ENCODE measurements at regions not wholly inside any gene's neighbourhood (a gene's known extent, or its start where the extent isn't known, plus 50 kb on each side); places are given as distances from the start of the nearest gene placed in this dataset.

DNA sequence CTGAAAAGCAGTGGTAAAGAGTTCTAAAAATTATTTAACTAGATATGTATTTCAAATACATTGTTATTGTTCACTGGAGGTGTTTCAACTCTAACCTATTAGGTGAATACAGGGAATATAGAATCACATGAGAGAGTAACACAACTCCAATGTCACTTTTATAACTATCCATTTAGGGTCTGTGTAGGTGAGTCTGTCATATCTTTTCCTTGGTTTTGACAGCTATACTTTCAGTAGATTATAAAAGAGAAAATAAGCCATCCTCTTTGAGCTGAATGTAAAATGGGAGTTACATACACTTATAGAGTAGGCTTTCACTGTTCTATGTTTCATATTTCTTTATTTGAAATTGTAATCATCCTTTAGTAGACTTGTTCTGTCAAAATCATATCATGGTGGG, 2321.0 kb downstream of the PCDH9 start:
- no peak overlapping the region for H2AFZ ChIP-seq (ENCODE audit: control insufficient read depth, low read depth, low read length)
- H3K9ac ChIP-seq (ENCODE audit: control insufficient read depth, insufficient read depth, low read length), result no peak overlapping the region
- DNase-seq (ENCODE audit: low read depth, low spot score) (no peak), ATAC-seq (no peak), FAIRE-seq (no peak)
- RAD21 ChIA-PET (ENCODE audit: unreplicated experiment), result no interaction called here
- BruUV-seq (replicated peaks), result no TSS peak
- no peaks in the 10 kb centered on the region for H3K36me3 ChIP-seq (ENCODE audit: control insufficient read depth in 2 of 2, insufficient read depth in 2 of 2, low read length in 1 of 2)
- TF ChIP-seq ZNF384 (IDR thresholded peaks at IDR 0.05; ENCODE audit: borderline replicate concordance, low read depth, low read length) (no peak), IKZF2 (IDR thresholded peaks at IDR 0.05) (no peak), SKIL (IDR thresholded peaks at IDR 0.05; ENCODE audit: low read depth, poor library complexity, severe bottlenecking) (no peak), RFX5 (IDR thresholded peaks at IDR 0.05; ENCODE audit: low read depth, low read length) (no peak), ZNF592 (IDR thresholded peaks at IDR 0.05) (no peak), NR2F1 (conservative IDR thresholded peaks at IDR 0.05) (no peak), HDGF (IDR thresholded peaks at IDR 0.05) (no peak), HDAC2 (IDR thresholded peaks at IDR 0.05) (no peak), YY1 (IDR thresholded peaks at IDR 0.05; ENCODE audit: low read depth, low read length) (no peak), ZNF274 (IDR thresholded peaks at IDR 0.05; ENCODE audit: insufficient read depth, insufficient read length) (no peak), TAF1 (IDR thresholded peaks at IDR 0.05; ENCODE audit: borderline replicate concordance, low read depth, low read length) (no peak), POU2F2 (IDR thresholded peaks at IDR 0.05; ENCODE audit: borderline replicate concordance, low read depth, low read length) (no peak), ZNF622 (IDR thresholded peaks at IDR 0.05) (no peak)
- TF ChIP-seq, protein P1, sequence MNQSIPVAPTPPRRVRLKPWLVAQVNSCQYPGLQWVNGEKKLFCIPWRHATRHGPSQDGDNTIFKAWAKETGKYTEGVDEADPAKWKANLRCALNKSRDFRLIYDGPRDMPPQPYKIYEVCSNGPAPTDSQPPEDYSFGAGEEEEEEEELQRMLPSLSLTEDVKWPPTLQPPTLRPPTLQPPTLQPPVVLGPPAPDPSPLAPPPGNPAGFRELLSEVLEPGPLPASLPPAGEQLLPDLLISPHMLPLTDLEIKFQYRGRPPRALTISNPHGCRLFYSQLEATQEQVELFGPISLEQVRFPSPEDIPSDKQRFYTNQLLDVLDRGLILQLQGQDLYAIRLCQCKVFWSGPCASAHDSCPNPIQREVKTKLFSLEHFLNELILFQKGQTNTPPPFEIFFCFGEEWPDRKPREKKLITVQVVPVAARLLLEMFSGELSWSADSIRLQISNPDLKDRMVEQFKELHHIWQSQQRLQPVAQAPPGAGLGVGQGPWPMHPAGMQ (IDR thresholded peaks at IDR 0.05; ENCODE audit: borderline replicate concordance), result no peak
- H3K27me3 ChIP-seq (replicated peaks in 1 of 2; ENCODE audit: control insufficient read depth in 2 of 2, insufficient read depth in 2 of 2, low read length in 1 of 2), result no peaks in the 10 kb centered on the region
- no peaks in the 10 kb centered on the region for H4K20me1 ChIP-seq (ENCODE audit: control insufficient read depth, insufficient read depth)
- no peak overlapping the region for H3K4me3 ChIP-seq
- CTCF ChIA-PET, result no interaction called here
- no peak overlapping the region for H3K4me2 ChIP-seq (ENCODE audit: control insufficient read depth, insufficient read depth)
- intact Hi-C loops (cut with micrococcal nuclease; ENCODE audit: unreplicated experiment) (no loop called here), in situ Hi-C loops (cut with MboI) (no loop called here)
- SMC1A ChIA-PET (ENCODE audit: uncharacterized antibody, unreplicated experiment), result interaction anchor here (1.0 to 1.6 kb wide), 3 partner anchors 27 to 44 kb away, joined by 3 read pairs; no protein-coding TSS in a partner anchor
- H3K79me2 ChIP-seq (ENCODE audit: control insufficient read depth, insufficient read depth, low read length), result no peaks in the 10 kb centered on the region
- POLR2A ChIA-PET, result no interaction called here
- no peaks in the 10 kb centered on the region for H3K4me1 ChIP-seq (ENCODE audit: control insufficient read depth, insufficient read depth, low read length)
- no peaks in the 10 kb centered on the region; the same call in 1 of the 3 replicates for H3K9me3 ChIP-seq (replicated peaks; ENCODE audit: control insufficient read depth, insufficient read depth, low read length)
- H3K27ac ChIP-seq (ENCODE audit: control insufficient read depth, insufficient read depth), result no peak overlapping the region
